Tibial artery (tissue), 4 donors: ENCODE measurements at regions not wholly inside any gene's neighbourhood (a gene's known extent, or its start where the extent isn't known, plus 50 kb on each side); places are given as distances from the start of the nearest gene placed in this dataset.

Experiments
- DNase-seq, 2 donors: peaks; one replicate each; pipeline ENCODE4 v3.0.0-alpha.2; 2019
- H3K27ac ChIP-seq, 2 donors: fragments of 200-600 bp; sonication (generic) in 1 of 2; 1 replicate in 1 of 2; 2 replicates in 1 of 2; pipeline ENCODE4 v1.5.1; 2018 to 2019; ENCODE audit warnings: mild to moderate bottlenecking in 1 of 2
- H3K27me3 ChIP-seq, 2 donors: fragments of 200-600 bp; sonication (generic) in 1 of 2; one replicate each; pipeline versions ENCODE4 v1.5.1 to v1.6.0; 2016 to 2019
- H3K36me3 ChIP-seq, 3 donors: fragments of 200-600 bp; sonication (generic) in 2 of 3; one replicate each; pipeline ENCODE4 v1.5.1; 2016 to 2019; ENCODE audit warnings: mild to moderate bottlenecking in 2 of 3
- H3K4me1 ChIP-seq, 4 donors: fragments of 200-600 bp; sonication (generic) in 2 of 4; 1 replicate in 3 of 4; 2 replicates in 1 of 4; pipeline ENCODE4 v1.5.1; 2016 to 2019
- H3K4me3 ChIP-seq, 2 donors: fragments of 200-600 bp; sonication (generic) in 1 of 2; 1 replicate in 1 of 2; 2 replicates in 1 of 2; pipeline ENCODE4 v1.5.1; 2018 to 2019; ENCODE audit warnings: mild to moderate bottlenecking in 2 of 2
- H3K9me3 ChIP-seq, 3 donors: fragments of 200-600 bp; sonication (generic) in 1 of 3; one replicate each; pipeline ENCODE4 v1.5.1; 2016 to 2019
- intact Hi-C: fragments of 100-400 bp; cut with DNase I; formaldehyde crosslinking; loops from one replicate; pipeline ENCODE4 v1.15.0; 2023; ENCODE audit warnings: low total_unique reads
- TF ChIP-seq, protein P1 (sequence below), 2 experiments: fragments of 200-600 bp in 1 of 2; fragments of 450-650 bp in 1 of 2; IDR thresholded peaks; one replicate each; pipeline ENCODE4 v1.5.1; 2017 to 2019; ENCODE audit warnings: antibody characterized with exemption in 2 of 2, mild to moderate bottlenecking in 1 of 2, moderate library complexity in 1 of 2

DNA sequence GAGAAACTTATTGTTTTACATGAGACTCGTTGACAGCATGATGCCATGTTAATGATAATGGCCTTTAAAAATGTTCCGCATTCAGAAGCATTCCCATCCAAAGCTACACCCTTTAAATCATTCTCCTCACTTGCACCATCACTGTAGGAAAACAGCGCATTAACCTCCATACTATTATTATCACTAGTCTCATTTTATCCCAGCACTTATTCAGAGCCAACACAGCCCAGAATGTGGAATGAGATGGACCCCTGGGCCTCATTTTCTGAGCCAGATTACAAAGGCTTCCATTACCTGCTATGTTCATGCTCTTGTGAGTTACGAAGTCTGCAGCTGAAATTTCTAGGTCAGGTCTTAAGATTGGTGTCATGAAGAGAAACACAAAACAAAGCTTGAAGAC, 159.4 kb downstream of the HS3ST3A1 start:
- H3K36me3 ChIP-seq = no peaks in the 10 kb centered on the region
- no peaks in the 10 kb centered on the region for H3K9me3 ChIP-seq
- H3K4me1 ChIP-seq = no peaks in the 10 kb centered on the region
- H3K27me3 ChIP-seq = no peaks in the 10 kb centered on the region
- TF ChIP-seq, protein P1, sequence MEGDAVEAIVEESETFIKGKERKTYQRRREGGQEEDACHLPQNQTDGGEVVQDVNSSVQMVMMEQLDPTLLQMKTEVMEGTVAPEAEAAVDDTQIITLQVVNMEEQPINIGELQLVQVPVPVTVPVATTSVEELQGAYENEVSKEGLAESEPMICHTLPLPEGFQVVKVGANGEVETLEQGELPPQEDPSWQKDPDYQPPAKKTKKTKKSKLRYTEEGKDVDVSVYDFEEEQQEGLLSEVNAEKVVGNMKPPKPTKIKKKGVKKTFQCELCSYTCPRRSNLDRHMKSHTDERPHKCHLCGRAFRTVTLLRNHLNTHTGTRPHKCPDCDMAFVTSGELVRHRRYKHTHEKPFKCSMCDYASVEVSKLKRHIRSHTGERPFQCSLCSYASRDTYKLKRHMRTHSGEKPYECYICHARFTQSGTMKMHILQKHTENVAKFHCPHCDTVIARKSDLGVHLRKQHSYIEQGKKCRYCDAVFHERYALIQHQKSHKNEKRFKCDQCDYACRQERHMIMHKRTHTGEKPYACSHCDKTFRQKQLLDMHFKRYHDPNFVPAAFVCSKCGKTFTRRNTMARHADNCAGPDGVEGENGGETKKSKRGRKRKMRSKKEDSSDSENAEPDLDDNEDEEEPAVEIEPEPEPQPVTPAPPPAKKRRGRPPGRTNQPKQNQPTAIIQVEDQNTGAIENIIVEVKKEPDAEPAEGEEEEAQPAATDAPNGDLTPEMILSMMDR (IDR thresholded peaks at IDR 0.05) = no peak
- intact Hi-C loops = no loop called here
- H3K27ac ChIP-seq = no peak overlapping the region
- no peak for DNase-seq
- no peak overlapping the region for H3K4me3 ChIP-seq

DNA sequence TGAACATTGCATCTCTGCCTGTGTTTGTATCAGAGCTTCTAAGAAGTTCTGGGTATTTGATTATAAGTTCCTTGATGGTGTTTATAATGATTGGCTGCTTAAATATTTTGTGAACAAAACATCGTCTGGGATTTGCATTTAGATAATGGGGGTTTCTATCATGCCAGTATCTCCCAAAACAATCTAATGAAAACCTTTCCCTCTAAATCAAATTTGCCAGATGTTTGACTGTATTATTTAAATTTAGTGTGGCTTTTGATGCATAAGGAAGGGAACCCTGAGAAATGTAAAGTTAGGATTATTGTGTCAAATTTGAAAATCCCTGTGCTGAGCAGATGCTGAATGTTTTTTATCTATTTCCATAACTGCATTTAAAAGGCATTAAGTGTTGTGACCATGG, 159.9 kb downstream of the HS3ST3A1 start:
- no peaks in the 10 kb centered on the region for H3K4me1 ChIP-seq
- H3K27me3 ChIP-seq = no peaks in the 10 kb centered on the region
- DNase-seq = no peak
- no peak overlapping the region for H3K27ac ChIP-seq
- no peaks in the 10 kb centered on the region for H3K9me3 ChIP-seq
- intact Hi-C loops = no loop called here
- TF ChIP-seq, protein P1 (IDR thresholded peaks at IDR 0.05) = no peak
- H3K4me3 ChIP-seq = no peak overlapping the region
- H3K36me3 ChIP-seq = no peaks in the 10 kb centered on the region

DNA sequence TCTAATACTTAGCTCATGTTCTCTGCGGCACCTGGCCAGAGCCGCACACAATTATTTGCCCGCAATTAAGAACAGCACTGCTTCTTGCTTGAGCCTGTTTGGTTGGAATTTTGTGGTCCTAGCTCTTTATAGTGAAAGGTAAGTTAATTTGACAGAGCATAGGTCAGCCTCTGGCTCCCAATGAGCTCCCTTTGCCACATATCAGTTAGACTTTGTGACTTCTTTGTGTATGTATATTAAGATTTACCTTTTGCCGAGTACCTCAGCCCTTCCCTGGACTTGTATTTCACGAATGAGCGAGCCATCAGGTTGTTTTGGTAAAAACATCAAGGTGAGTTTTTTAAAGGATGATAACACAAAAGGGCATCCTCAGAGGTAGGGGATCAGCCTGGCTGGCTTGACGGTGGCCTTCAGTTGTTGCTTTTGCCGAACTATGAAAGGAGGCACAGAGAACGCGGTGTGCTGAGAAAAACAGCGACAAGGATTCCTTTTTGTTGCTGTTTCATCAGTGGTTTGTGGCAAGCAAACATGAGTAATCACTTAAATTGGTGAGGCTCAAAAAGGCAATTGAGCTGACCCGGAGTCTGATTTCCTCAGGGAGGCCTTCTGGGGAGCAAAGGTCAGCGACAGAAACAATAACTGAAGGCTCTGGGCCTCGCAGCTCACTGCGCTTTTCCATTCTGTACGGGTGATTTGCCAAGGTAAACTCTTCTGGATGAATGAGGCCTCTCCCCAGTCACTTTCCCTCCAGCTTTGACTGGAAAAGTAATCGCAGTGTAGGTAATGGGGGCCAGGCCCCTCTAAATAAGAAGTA, 163.6 kb downstream of the HS3ST3A1 start:
- TF ChIP-seq, protein P1 (IDR thresholded peaks at IDR 0.05) = no peak
- Histone ChIP-seq H3K4me3 (no peak overlapping the region), H3K4me1 (no peaks in the 10 kb centered on the region), H3K36me3 (no peaks in the 10 kb centered on the region), H3K9me3 (no peaks in the 10 kb centered on the region), H3K27me3 (no peaks in the 10 kb centered on the region), H3K27ac (no peak overlapping the region)
- intact Hi-C loops = no loop called here
- DNase-seq = no peak

DNA sequence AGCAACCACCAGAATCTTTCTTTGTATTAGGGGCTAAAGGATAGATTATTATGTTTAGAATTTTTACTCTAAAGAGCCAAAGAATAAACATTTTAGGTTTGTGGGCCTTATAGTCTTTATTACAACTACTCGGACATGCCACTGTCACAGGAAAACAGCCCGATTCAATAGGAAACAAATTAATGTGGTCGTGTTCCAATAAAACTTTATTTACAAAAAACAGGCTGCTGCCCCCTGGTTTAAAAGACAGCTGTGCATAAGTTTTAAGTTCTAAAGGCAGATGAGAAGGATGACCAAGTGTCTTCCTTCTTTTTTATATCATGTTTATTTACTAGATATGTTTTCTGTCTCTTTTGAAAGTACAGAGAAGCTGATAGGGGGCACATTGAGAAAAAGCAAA, 166.5 kb downstream of the HS3ST3A1 start:
- intact Hi-C loops = no loop called here
- no peak for DNase-seq
- H3K4me1 ChIP-seq = no peaks in the 10 kb centered on the region

DNA sequence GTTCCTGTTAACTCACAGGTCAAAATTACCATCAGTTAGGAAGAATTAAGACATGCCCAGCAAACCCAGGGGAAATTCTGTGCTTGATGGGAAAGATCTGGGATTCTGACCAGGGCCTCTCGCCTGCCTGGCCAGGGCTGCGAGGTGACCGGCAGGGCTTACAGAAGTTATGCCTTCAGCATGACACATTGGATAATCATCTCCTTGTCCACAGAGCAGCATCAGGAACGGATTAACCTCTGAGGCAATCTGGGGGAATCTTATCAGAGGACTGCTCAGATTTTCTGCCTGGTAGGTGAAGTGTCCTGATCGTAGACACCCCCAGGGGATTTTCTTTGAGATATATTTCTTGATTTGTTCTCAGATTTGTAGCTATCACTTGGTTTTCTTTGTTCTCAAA, 172.5 kb downstream of the HS3ST3A1 start:
- Histone ChIP-seq H3K9me3 (no peaks in the 10 kb centered on the region), H3K4me3 (no peak overlapping the region), H3K27me3 (no peaks in the 10 kb centered on the region), H3K27ac (no peak overlapping the region), H3K4me1 (no peaks in the 10 kb centered on the region), H3K36me3 (no peaks in the 10 kb centered on the region)
- TF ChIP-seq, protein P1 (IDR thresholded peaks at IDR 0.05) = no peak
- no peak for DNase-seq
- intact Hi-C loops = no loop called here

More for the DNA sequence above, 166.5 kb downstream of the HS3ST3A1 start:
- TF ChIP-seq, protein P1 (IDR thresholded peaks at IDR 0.05) = no peak
- Histone ChIP-seq H3K36me3 (no peaks in the 10 kb centered on the region), H3K27ac (no peak overlapping the region), H3K27me3 (no peaks in the 10 kb centered on the region), H3K4me3 (no peak overlapping the region), H3K9me3 (no peaks in the 10 kb centered on the region)
